ENCODE measurements at regions not wholly inside any gene's neighbourhood (a gene's known extent, or its start where the extent isn't known, plus 50 kb on each side); places are given as distances from the start of the nearest gene placed in this dataset.

GRCh38 chr11:15563054-15563453 is 448.3 kb downstream of the INSC start:
- no peaks in the 10 kb centered on the region for H3K9me2 ChIP-seq (replicated peaks; ENCODE audit: insufficient read depth)
- H2AFZ ChIP-seq: no peak overlapping the region
- 72% methylated on average over 3 of the region's 3 CpGs for WGBS (ENCODE audit: low lambda C conversion rate, missing lambda C conversion rate)
- no peaks in the 10 kb centered on the region for H3K9me3 ChIP-seq (ENCODE audit: low read depth)
- H3K36me3 ChIP-seq (replicated peaks; ENCODE audit: insufficient read depth, low read depth): no peaks in the 10 kb centered on the region
- no peak overlapping the region for H3K27ac ChIP-seq
- no peak for TF ChIP-seq CTCF (IDR thresholded peaks at IDR 0.05; ENCODE audit: poor library complexity)
- TF ChIP-seq EZH2phosphoT487 (IDR thresholded peaks at IDR 0.05; ENCODE audit: low read depth, severe bottlenecking, unreplicated experiment): no peak
- no peak for TF ChIP-seq EZH2 (IDR thresholded peaks at IDR 0.05; ENCODE audit: borderline replicate concordance)
- H4K20me1 ChIP-seq (ENCODE audit: insufficient read depth, poor library complexity, severe bottlenecking): no peaks in the 10 kb centered on the region
- no peak for DNase-seq (ENCODE audit: low spot score)
- no peak overlapping the region for H3K4me2 ChIP-seq
- H3K79me2 ChIP-seq: no peaks in the 10 kb centered on the region
- peaks cover 4% of the 10 kb centered on the region for H3K27me3 ChIP-seq
- H3K4me1 ChIP-seq (ENCODE audit: insufficient read depth): no peaks in the 10 kb centered on the region
- H3K4me3 ChIP-seq: no peak overlapping the region

GRCh38 chr11:15565880-15566279 is 451.2 kb downstream of the INSC start:
- no peak overlapping the region for H3K4me2 ChIP-seq
- H3K79me2 ChIP-seq: no peaks in the 10 kb centered on the region
- no peak for TF ChIP-seq CTCF (IDR thresholded peaks at IDR 0.05; ENCODE audit: poor library complexity)
- no peak for TF ChIP-seq EZH2phosphoT487 (IDR thresholded peaks at IDR 0.05; ENCODE audit: low read depth, severe bottlenecking, unreplicated experiment)
- no peak overlapping the region for H2AFZ ChIP-seq
- no peaks in the 10 kb centered on the region for H3K9me2 ChIP-seq (replicated peaks; ENCODE audit: insufficient read depth)
- 90% methylated on average over 8 of the region's 8 CpGs for WGBS (ENCODE audit: low lambda C conversion rate, missing lambda C conversion rate)
- H3K4me3 ChIP-seq: no peak overlapping the region
- H3K27ac ChIP-seq: no peak overlapping the region
- H3K9me3 ChIP-seq (ENCODE audit: low read depth): no peaks in the 10 kb centered on the region
- no peaks in the 10 kb centered on the region for H3K27me3 ChIP-seq
- H3K36me3 ChIP-seq (replicated peaks; ENCODE audit: insufficient read depth, low read depth): no peaks in the 10 kb centered on the region
- H4K20me1 ChIP-seq (ENCODE audit: insufficient read depth, poor library complexity, severe bottlenecking): no peaks in the 10 kb centered on the region
- DNase-seq (ENCODE audit: low spot score): no peak
- no peaks in the 10 kb centered on the region for H3K4me1 ChIP-seq (ENCODE audit: insufficient read depth)

GRCh38 chr11:15568440-15568839 is 453.7 kb downstream of the INSC start:
- Histone ChIP-seq H2AFZ (no peak overlapping the region), H3K4me1 (ENCODE audit: insufficient read depth) (no peaks in the 10 kb centered on the region), H3K36me3 (replicated peaks; ENCODE audit: insufficient read depth, low read depth) (no peaks in the 10 kb centered on the region), H3K27ac (no peak overlapping the region), H3K4me3 (no peak overlapping the region), H3K79me2 (no peaks in the 10 kb centered on the region), H3K27me3 (no peaks in the 10 kb centered on the region), H3K9me3 (ENCODE audit: low read depth) (no peaks in the 10 kb centered on the region), H3K4me2 (no peak overlapping the region), H4K20me1 (ENCODE audit: insufficient read depth, poor library complexity, severe bottlenecking) (no peaks in the 10 kb centered on the region), H3K9me2 (replicated peaks; ENCODE audit: insufficient read depth) (no peaks in the 10 kb centered on the region)
- TF ChIP-seq EZH2 (IDR thresholded peaks at IDR 0.05; ENCODE audit: borderline replicate concordance): no peak
- TF ChIP-seq EZH2phosphoT487 (IDR thresholded peaks at IDR 0.05; ENCODE audit: low read depth, severe bottlenecking, unreplicated experiment): no peak
- TF ChIP-seq CTCF (IDR thresholded peaks at IDR 0.05; ENCODE audit: poor library complexity): no peak
- DNase-seq (ENCODE audit: low spot score): no peak
- 98% methylated on average over 8 of the region's 8 CpGs for WGBS (ENCODE audit: low lambda C conversion rate, missing lambda C conversion rate)
